DMS 273 treated with DMSO at 0.1 percent for 48 hours (cell line): ENCODE measurements at regions not wholly inside any gene's neighbourhood (a gene's known extent, or its start where the extent isn't known, plus 50 kb on each side); places are given as distances from the start of the nearest gene placed in this dataset.
"Not testable (repeated sequence)": the region's sequence is repeated elsewhere in the genome, so short reads cannot be mapped to it uniquely, and the experiment has no call there.

ENCODE experiments used
- DNase-seq: peaks from one replicate; lab custom pipeline; 2025; lab: John Stamatoyannopoulos, UW

- no peak for DNase-seq
Observed at GRCh38 chr7:115352375-115352774, 430.5 kb downstream of the MDFIC start.

- DNase-seq: no peak
Observed at GRCh38 chr7:115350764-115351163, 428.9 kb downstream of the MDFIC start.

- DNase-seq: no peak
Observed at GRCh38 chr7:115349635-115350034, 427.7 kb downstream of the MDFIC start.

- no peak for DNase-seq
Observed at GRCh38 chr7:115346685-115347084, 424.8 kb downstream of the MDFIC start.

- no peak for DNase-seq
Observed at GRCh38 chr7:115340828-115341227, 418.9 kb downstream of the MDFIC start.

- DNase-seq: no peak
Observed at GRCh38 chr7:115338016-115338415, 416.1 kb downstream of the MDFIC start.

GRCh38 chr7:115332691-115333090 lies 410.8 kb downstream of the MDFIC start:
- no peak for DNase-seq

GRCh38 chr7:115329006-115329405 lies 407.1 kb downstream of the MDFIC start:
- DNase-seq: no peak

- DNase-seq: no peak
Observed at GRCh38 chr7:115328018-115328417, 406.1 kb downstream of the MDFIC start.

GRCh38 chr7:115327326-115327725 lies 405.4 kb downstream of the MDFIC start:
- DNase-seq: no peak

- DNase-seq: no peak
Observed at GRCh38 chr7:115319541-115319940, 397.6 kb downstream of the MDFIC start.

- DNase-seq: not testable (repeated sequence)
Observed at GRCh38 chr7:115310316-115310715, 388.4 kb downstream of the MDFIC start.

- DNase-seq: no peak
Observed at GRCh38 chr7:115306586-115306985, 384.7 kb downstream of the MDFIC start.

- DNase-seq: no peak
Observed at GRCh38 chr7:115300231-115300870, 378.5 kb downstream of the MDFIC start.

- DNase-seq: no peak
Observed at GRCh38 chr7:115299397-115300037, 377.6 kb downstream of the MDFIC start.

- no peak for DNase-seq
Observed at GRCh38 chr7:115297656-115298055, 375.8 kb downstream of the MDFIC start.

- no peak for DNase-seq
Observed at GRCh38 chr7:115293628-115294240, 371.8 kb downstream of the MDFIC start.

GRCh38 chr7:115292381-115292780 lies 370.5 kb downstream of the MDFIC start:
- DNase-seq: no peak

GRCh38 chr7:115289971-115290370 lies 368.1 kb downstream of the MDFIC start:
- DNase-seq: no peak

GRCh38 chr7:115276791-115277190 lies 354.9 kb downstream of the MDFIC start:
- DNase-seq: no peak

- not testable (repeated sequence) for DNase-seq
Observed at GRCh38 chr7:115273855-115274254, 352.0 kb downstream of the MDFIC start.

GRCh38 chr7:115273139-115273772 lies 351.4 kb downstream of the MDFIC start:
- no peak for DNase-seq
